Lower lobe of right lung (tissue), 2 donors: ENCODE measurements at regions not wholly inside any gene's neighbourhood (a gene's known extent, or its start where the extent isn't known, plus 50 kb on each side); places are given as distances from the start of the nearest gene placed in this dataset.

Experiments used
- ATAC-seq, 2 donors: fragments of 200-7000 bp; cut with Tn5 transposase; one replicate each; pipeline ENCODE4 v1.9.1; 2020 to 2022; ENCODE audit warnings: mild to moderate bottlenecking in 2 of 2, moderate library complexity in 2 of 2
- DNase-seq: peaks from one replicate; pipeline ENCODE4 v3.0.0-alpha.2; 2020
- H3K27ac ChIP-seq: fragments of 200-600 bp; one replicate; pipeline ENCODE4 v1.8.0; 2022
- H3K27me3 ChIP-seq: fragments of 200-600 bp; one replicate; pipeline ENCODE4 v1.8.0; 2022; ENCODE audit warnings: low read depth
- H3K36me3 ChIP-seq: fragments of 200-600 bp; one replicate; pipeline ENCODE4 v1.8.0; 2022; ENCODE audit warnings: mild to moderate bottlenecking
- H3K4me1 ChIP-seq: fragments of 200-600 bp; one replicate; pipeline ENCODE4 v1.8.0; 2022
- H3K4me3 ChIP-seq: fragments of 200-600 bp; one replicate; pipeline ENCODE4 v1.8.0; 2022; ENCODE audit warnings: mild to moderate bottlenecking
- H3K9me3 ChIP-seq: fragments of 200-600 bp; one replicate; pipeline ENCODE4 v1.8.0; 2022
- CTCF ChIP-seq: fragments of 200-600 bp; IDR thresholded peaks from one replicate; pipeline ENCODE4 v1.8.0; 2022; ENCODE audit warnings: antibody characterized with exemption, mild to moderate bottlenecking
- intact Hi-C: fragments of 100-400 bp; cut with DNase I; formaldehyde crosslinking; loops from one replicate; pipeline ENCODE4 v1.11.0; 2022
- donor health status: DM: no; HTN: yes; CAD: no; lungs with severe emphysema.

- intact Hi-C loops, result no loop called here
- Histone ChIP-seq H3K4me3 (no peak overlapping the region), H3K9me3 (no peaks in the 10 kb centered on the region), H3K27ac (no peak overlapping the region), H3K4me1 (peaks cover 11% of the 10 kb centered on the region), H3K27me3 (no peaks in the 10 kb centered on the region), H3K36me3 (no peaks in the 10 kb centered on the region)
- DNase-seq (peak; percentile 65), ATAC-seq (peak; percentile 83 to 88)
- TF ChIP-seq CTCF, result peak; percentile 29
These were observed 307.6 kb downstream of the CWC27 start for GRCh38 chr5:65076251-65076869.

- Histone ChIP-seq H3K36me3 (no peaks in the 10 kb centered on the region), H3K27ac (no peak overlapping the region), H3K27me3 (no peaks in the 10 kb centered on the region), H3K9me3 (no peaks in the 10 kb centered on the region), H3K4me3 (no peak overlapping the region), H3K4me1 (peaks cover 11% of the 10 kb centered on the region)
- intact Hi-C loops, result no loop called here
- no peak for ATAC-seq
- no peak for DNase-seq
- no peak for TF ChIP-seq CTCF
These were observed 308.9 kb downstream of the CWC27 start for GRCh38 chr5:65077653-65078052.

- no peak overlapping the region for H3K4me3 ChIP-seq
- DNase-seq (no peak), ATAC-seq (no peak)
- no peak for TF ChIP-seq CTCF
- H3K9me3 ChIP-seq, result no peaks in the 10 kb centered on the region
- H3K4me1 ChIP-seq, result peaks cover 11% of the 10 kb centered on the region
- no peaks in the 10 kb centered on the region for H3K36me3 ChIP-seq
- intact Hi-C loops, result no loop called here
- H3K27me3 ChIP-seq, result no peaks in the 10 kb centered on the region
- H3K27ac ChIP-seq, result no peak overlapping the region
These were observed 309.6 kb downstream of the CWC27 start for GRCh38 chr5:65078331-65078730.

- Histone ChIP-seq H3K9me3 (no peaks in the 10 kb centered on the region), H3K36me3 (no peaks in the 10 kb centered on the region), H3K27ac (no peak overlapping the region), H3K4me3 (no peak overlapping the region), H3K27me3 (no peaks in the 10 kb centered on the region), H3K4me1 (peaks cover 7% of the 10 kb centered on the region)
- ATAC-seq (no peak), DNase-seq (no peak)
- intact Hi-C loops, result no loop called here
- TF ChIP-seq CTCF, result no peak
These were observed 312.3 kb downstream of the CWC27 start for GRCh38 chr5:65081071-65081470.

GRCh38 chr5:65084795-65085515 is 316.2 kb downstream of the CWC27 start:
- no peak for DNase-seq
- intact Hi-C loops, result no loop called here
- no peaks in the 10 kb centered on the region for H3K4me1 ChIP-seq
- TF ChIP-seq CTCF, result no peak
- H3K27me3 ChIP-seq, result no peaks in the 10 kb centered on the region
- no peaks in the 10 kb centered on the region for H3K36me3 ChIP-seq
- no peak overlapping the region for H3K4me3 ChIP-seq
- ATAC-seq, result peak; percentile 55 to 70
- H3K27ac ChIP-seq, result no peak overlapping the region
- no peaks in the 10 kb centered on the region for H3K9me3 ChIP-seq
